Parathyroid adenoma (tissue), 2 donors: ENCODE measurements at regions not wholly inside any gene's neighbourhood (a gene's known extent, or its start where the extent isn't known, plus 50 kb on each side); places are given as distances from the start of the nearest gene placed in this dataset.

Experiments used
- H2AFZ ChIP-seq: fragments of 300-600 bp; sonication (generic); one replicate; pipeline ENCODE4 v1.7.0; 2017; ENCODE audit warnings: antibody characterized with exemption, mild to moderate bottlenecking
- H3K27ac ChIP-seq: fragments of 300-600 bp; sonication (generic); one replicate; pipeline ENCODE4 v1.7.0; 2017
- H3K27me3 ChIP-seq: fragments of 300-600 bp; sonication (generic); one replicate; pipeline ENCODE4 v1.7.0; 2017; ENCODE audit warnings: low read length; ENCODE audit not compliant: control insufficient read depth, insufficient read depth
- H3K36me3 ChIP-seq: fragments of 300-600 bp; sonication (generic); one replicate; pipeline ENCODE4 v1.7.0; 2017; ENCODE audit warnings: low read length; ENCODE audit not compliant: control insufficient read depth, insufficient read depth
- H3K4me1 ChIP-seq: fragments of 300-600 bp; sonication (generic); one replicate; pipeline ENCODE4 v1.7.0; 2017; ENCODE audit warnings: control low read depth
- H3K4me2 ChIP-seq: fragments of 300-600 bp; sonication (generic); one replicate; pipeline ENCODE4 v1.7.0; 2017; ENCODE audit warnings: low read length
- H3K4me3 ChIP-seq: fragments of 300-600 bp; sonication (generic); one replicate; pipeline ENCODE4 v1.7.0; 2017; ENCODE audit warnings: low read depth, low read length
- H3K79me2 ChIP-seq: fragments of 300-600 bp; sonication (generic); one replicate; pipeline ENCODE4 v1.7.0; 2017; ENCODE audit warnings: control low read depth
- H3K9ac ChIP-seq: fragments of 300-600 bp; sonication (generic); one replicate; pipeline ENCODE4 v1.7.0; 2017; ENCODE audit warnings: mild to moderate bottlenecking
- H3K9me3 ChIP-seq: fragments of 300-600 bp; sonication (generic); one replicate; pipeline ENCODE4 v1.7.0; 2017; ENCODE audit warnings: low read length; ENCODE audit not compliant: control insufficient read depth
- TF ChIP-seq, protein P1 (sequence below): fragments of 300-600 bp; sonication (generic); IDR thresholded peaks from one replicate; pipeline ENCODE4 v1.7.0; 2017; ENCODE audit warnings: antibody characterized with exemption, mild to moderate bottlenecking
- donor health status: primary hyperparathyroidism.

DNA sequence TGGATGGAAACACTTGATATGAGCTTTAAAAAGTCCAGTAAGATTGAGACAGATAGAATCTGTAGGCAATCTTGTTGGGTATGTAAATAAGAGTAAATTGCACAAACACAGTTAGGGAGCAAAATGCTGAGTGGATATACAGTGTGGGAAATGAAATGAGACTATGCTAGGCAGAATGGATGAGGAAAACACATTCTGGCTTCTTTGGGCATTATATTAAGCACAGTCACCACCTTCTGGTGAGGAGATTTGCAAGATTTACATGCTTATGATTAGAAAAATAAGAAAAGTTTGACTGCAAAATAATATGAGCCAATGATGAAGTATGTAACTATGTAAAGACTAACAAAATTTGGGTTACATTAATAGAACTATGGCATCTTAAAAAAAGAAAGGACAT, 2165.0 kb upstream of the CELF4 start:
- H3K9ac ChIP-seq, result no peak overlapping the region
- TF ChIP-seq, protein P1, sequence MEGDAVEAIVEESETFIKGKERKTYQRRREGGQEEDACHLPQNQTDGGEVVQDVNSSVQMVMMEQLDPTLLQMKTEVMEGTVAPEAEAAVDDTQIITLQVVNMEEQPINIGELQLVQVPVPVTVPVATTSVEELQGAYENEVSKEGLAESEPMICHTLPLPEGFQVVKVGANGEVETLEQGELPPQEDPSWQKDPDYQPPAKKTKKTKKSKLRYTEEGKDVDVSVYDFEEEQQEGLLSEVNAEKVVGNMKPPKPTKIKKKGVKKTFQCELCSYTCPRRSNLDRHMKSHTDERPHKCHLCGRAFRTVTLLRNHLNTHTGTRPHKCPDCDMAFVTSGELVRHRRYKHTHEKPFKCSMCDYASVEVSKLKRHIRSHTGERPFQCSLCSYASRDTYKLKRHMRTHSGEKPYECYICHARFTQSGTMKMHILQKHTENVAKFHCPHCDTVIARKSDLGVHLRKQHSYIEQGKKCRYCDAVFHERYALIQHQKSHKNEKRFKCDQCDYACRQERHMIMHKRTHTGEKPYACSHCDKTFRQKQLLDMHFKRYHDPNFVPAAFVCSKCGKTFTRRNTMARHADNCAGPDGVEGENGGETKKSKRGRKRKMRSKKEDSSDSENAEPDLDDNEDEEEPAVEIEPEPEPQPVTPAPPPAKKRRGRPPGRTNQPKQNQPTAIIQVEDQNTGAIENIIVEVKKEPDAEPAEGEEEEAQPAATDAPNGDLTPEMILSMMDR, result no peak
- H3K4me2 ChIP-seq, result no peak overlapping the region
- H3K27ac ChIP-seq, result no peak overlapping the region
- no peaks in the 10 kb centered on the region for H3K4me1 ChIP-seq
- H3K36me3 ChIP-seq, result no peaks in the 10 kb centered on the region
- H3K79me2 ChIP-seq, result no peaks in the 10 kb centered on the region
- H2AFZ ChIP-seq, result no peak overlapping the region
- no peaks in the 10 kb centered on the region for H3K9me3 ChIP-seq
- no peaks in the 10 kb centered on the region for H3K27me3 ChIP-seq
- no peak overlapping the region for H3K4me3 ChIP-seq

DNA sequence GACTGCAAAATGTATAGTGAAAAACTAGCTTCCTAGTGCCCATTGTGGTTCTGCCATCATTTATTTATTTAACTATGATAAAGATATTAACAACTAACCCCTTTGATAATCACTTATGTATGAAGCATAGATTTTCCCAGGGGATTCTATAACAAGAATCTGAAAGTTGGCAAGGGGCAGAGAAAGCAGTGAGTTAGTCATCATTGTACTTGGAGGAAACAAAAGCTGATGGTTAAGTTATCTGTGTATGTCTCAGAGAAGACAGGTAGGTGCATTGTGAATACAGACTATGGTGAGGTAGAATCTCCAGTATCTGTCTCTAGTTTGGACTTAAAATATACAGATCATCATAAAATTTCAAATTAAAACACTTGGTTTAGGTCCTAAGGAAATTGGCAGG, 2159.1 kb upstream of the CELF4 start:
- no peaks in the 10 kb centered on the region for H3K9me3 ChIP-seq
- H3K4me1 ChIP-seq, result peaks cover 3% of the 10 kb centered on the region
- H2AFZ ChIP-seq, result no peak overlapping the region
- H3K9ac ChIP-seq, result no peak overlapping the region
- H3K27me3 ChIP-seq, result no peaks in the 10 kb centered on the region
- no peaks in the 10 kb centered on the region for H3K36me3 ChIP-seq
- no peak overlapping the region for H3K27ac ChIP-seq
- TF ChIP-seq, protein P1, result no peak
- H3K4me2 ChIP-seq, result no peak overlapping the region
- no peak overlapping the region for H3K4me3 ChIP-seq
- no peaks in the 10 kb centered on the region for H3K79me2 ChIP-seq

DNA sequence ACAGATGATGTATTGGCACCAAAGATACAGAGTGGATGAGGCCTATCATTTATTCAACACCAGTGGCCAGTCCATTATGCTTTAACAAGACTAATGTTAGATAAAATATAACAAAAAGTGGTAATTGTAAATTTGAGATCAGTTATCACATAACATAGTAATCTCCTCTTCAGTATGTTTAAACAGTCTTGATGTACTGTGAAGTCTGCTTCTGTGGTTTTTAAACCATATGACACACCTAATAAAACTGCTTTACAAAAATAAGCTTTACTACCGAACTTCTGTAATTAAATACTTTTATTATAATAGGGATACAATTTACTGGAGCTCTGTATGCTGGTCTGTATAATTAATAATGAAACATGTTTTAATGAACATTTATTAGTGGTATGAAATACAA, 2156.1 kb upstream of the CELF4 start:
- Histone ChIP-seq H3K27me3 (no peaks in the 10 kb centered on the region), H3K4me2 (no peak overlapping the region), H3K9ac (no peak overlapping the region), H3K36me3 (no peaks in the 10 kb centered on the region), H2AFZ (no peak overlapping the region), H3K9me3 (no peaks in the 10 kb centered on the region), H3K4me1 (peaks cover 3% of the 10 kb centered on the region), H3K27ac (no peak overlapping the region), H3K4me3 (no peak overlapping the region), H3K79me2 (no peaks in the 10 kb centered on the region)
- TF ChIP-seq, protein P1, result no peak

DNA sequence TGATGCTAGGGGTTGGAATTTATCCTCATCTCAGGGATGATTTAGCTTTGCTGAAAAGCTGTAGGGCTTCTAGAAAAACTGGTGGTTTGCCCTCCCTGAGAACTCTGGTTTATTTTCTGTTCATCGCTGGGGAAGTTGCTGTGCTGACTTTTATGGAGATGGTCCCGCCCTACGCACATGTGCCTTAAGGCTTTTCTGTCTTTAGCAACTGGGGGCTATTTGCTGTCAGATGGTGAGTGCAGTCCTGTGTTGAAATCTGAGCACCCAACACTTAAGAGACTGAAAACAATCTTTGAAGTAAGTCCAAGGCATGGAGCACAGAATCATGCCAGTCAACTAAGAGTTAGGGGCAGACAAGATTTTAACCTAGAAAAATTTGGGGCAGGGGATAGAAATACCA, 2148.4 kb upstream of the CELF4 start:
- Histone ChIP-seq H3K27me3 (no peaks in the 10 kb centered on the region), H3K4me3 (no peak overlapping the region), H2AFZ (no peak overlapping the region), H3K36me3 (no peaks in the 10 kb centered on the region), H3K9me3 (no peaks in the 10 kb centered on the region), H3K79me2 (no peaks in the 10 kb centered on the region), H3K4me2 (no peak overlapping the region), H3K9ac (no peak overlapping the region), H3K27ac (no peak overlapping the region), H3K4me1 (no peaks in the 10 kb centered on the region)
- TF ChIP-seq, protein P1, result no peak

DNA sequence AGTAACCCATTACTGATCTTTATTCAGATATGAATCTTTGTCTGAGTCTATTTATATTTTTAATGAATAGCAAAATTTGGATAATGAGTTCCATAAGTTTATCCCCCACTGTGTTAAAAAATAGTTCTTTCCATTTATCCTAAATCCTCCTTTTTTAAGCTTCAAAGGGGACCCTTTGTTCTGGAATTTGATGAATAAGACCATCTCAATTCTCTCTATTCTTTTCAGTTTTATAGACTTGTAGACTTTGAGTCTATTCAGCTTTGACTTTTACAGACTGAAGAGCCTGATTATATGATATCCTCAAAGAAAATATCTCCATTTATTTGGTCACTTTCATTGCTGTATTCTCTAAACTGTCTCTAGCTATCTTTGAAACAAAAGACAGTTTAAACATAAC, 2146.1 kb upstream of the CELF4 start:
- H3K9ac ChIP-seq, result no peak overlapping the region
- no peak overlapping the region for H3K4me3 ChIP-seq
- TF ChIP-seq, protein P1, result no peak
- H3K4me1 ChIP-seq, result no peaks in the 10 kb centered on the region
- H3K27me3 ChIP-seq, result no peaks in the 10 kb centered on the region
- no peaks in the 10 kb centered on the region for H3K79me2 ChIP-seq
- no peaks in the 10 kb centered on the region for H3K36me3 ChIP-seq
- no peaks in the 10 kb centered on the region for H3K9me3 ChIP-seq
- H3K4me2 ChIP-seq, result no peak overlapping the region
- no peak overlapping the region for H3K27ac ChIP-seq
- H2AFZ ChIP-seq, result no peak overlapping the region
